GM23248 (cell line): ENCODE measurements at regions not wholly inside any gene's neighbourhood (a gene's known extent, or its start where the extent isn't known, plus 50 kb on each side); places are given as distances from the start of the nearest gene placed in this dataset.

Experiments
- DNase-seq: peaks from one replicate; pipeline ENCODE4 v3.0.0-alpha.2; 2015
- H2AFZ ChIP-seq: fragments of 200-600 bp; sonication (generic); 2 replicates; pipeline ENCODE4 v1.6.1; 2016; ENCODE audit warnings: antibody characterized with exemption
- H3F3A ChIP-seq: fragments of 200-600 bp; sonication (generic); 2 replicates; pipeline ENCODE4 v1.6.1; 2016; ENCODE audit warnings: mild to moderate bottlenecking, antibody characterized with exemption, mixed run types; ENCODE audit not compliant: insufficient read depth
- H3K27ac ChIP-seq: fragments of 200-600 bp; sonication (generic); 2 replicates; pipeline ENCODE4 v1.5.1; 2016; ENCODE audit warnings: mild to moderate bottlenecking
- H3K27me3 ChIP-seq: fragments of 200-600 bp; sonication (generic); replicated peaks from 2 replicates; pipeline ENCODE4 v1.6.1; 2016; ENCODE audit warnings: mild to moderate bottlenecking; ENCODE audit not compliant: insufficient read depth
- H3K36me3 ChIP-seq: fragments of 200-600 bp; sonication (generic); 2 replicates; pipeline ENCODE4 v1.6.1; 2016; ENCODE audit warnings: low read depth, mild to moderate bottlenecking
- H3K4me1 ChIP-seq: fragments of 200-600 bp; sonication (generic); 2 replicates; pipeline ENCODE4 v1.6.1; 2016; ENCODE audit warnings: mild to moderate bottlenecking; ENCODE audit not compliant: insufficient read depth
- H3K4me2 ChIP-seq: fragments of 200-600 bp; sonication (generic); one replicate; pipeline ENCODE4 v1.6.1; 2016; ENCODE audit warnings: mild to moderate bottlenecking; ENCODE audit not compliant: unreplicated experiment
- H3K4me3 ChIP-seq: fragments of 200-600 bp; sonication (generic); 2 replicates; pipeline ENCODE4 v1.5.1; 2016; ENCODE audit warnings: mild to moderate bottlenecking
- H3K79me2 ChIP-seq: fragments of 200-600 bp; sonication (generic); 2 replicates; pipeline ENCODE4 v1.6.1; 2016; ENCODE audit warnings: mild to moderate bottlenecking; ENCODE audit not compliant: insufficient read depth
- H3K9ac ChIP-seq: fragments of 200-600 bp; sonication (generic); 2 replicates; pipeline ENCODE4 v1.6.1; 2016; ENCODE audit warnings: mild to moderate bottlenecking
- H3K9me2 ChIP-seq: fragments of 200-600 bp; sonication (generic); 2 replicates; pipeline ENCODE4 v1.6.1; 2016; ENCODE audit warnings: mixed run types, mild to moderate bottlenecking, moderate library complexity; ENCODE audit not compliant: insufficient read depth
- H3K9me3 ChIP-seq: fragments of 200-600 bp; sonication (generic); one replicate; pipeline ENCODE4 v1.6.1; 2017; ENCODE audit warnings: low read depth
- H4K20me1 ChIP-seq: fragments of 200-600 bp; sonication (generic); 2 replicates; pipeline ENCODE4 v1.6.0; 2016; ENCODE audit not compliant: insufficient read depth
- EZH2 ChIP-seq: fragments of 200-600 bp; sonication (generic); IDR thresholded peaks from 2 replicates; pipeline ENCODE4 v1.6.1; 2018; ENCODE audit warnings: antibody characterized with exemption, mild to moderate bottlenecking; ENCODE audit not compliant: insufficient read depth, poor library complexity, severe bottlenecking
- EZH2phosphoT487 ChIP-seq: fragments of 200-600 bp; sonication (generic); IDR thresholded peaks from 2 replicates; pipeline ENCODE4 v1.6.1; 2018; ENCODE audit warnings: antibody characterized with exemption, moderate library complexity, mild to moderate bottlenecking, low read depth; ENCODE audit not compliant: insufficient read depth
- WGBS, 2 experiments: methylation state at CpG; one replicate each; pipeline ENCODE4 v1.1.6; 2015 to 2017; ENCODE audit warnings: low lambda C conversion rate in 2 of 2, low coverage in 1 of 2; ENCODE audit errors: missing lambda C conversion rate in 2 of 2; 5-methylcytosine and 5-hydroxymethylcytosine counted together
- in situ Hi-C: fragments of 300-500 bp; cut with MboI; formaldehyde crosslinking; loops from 2 replicates; pipeline ENCODE4 v1.15.0; 2020

DNA sequence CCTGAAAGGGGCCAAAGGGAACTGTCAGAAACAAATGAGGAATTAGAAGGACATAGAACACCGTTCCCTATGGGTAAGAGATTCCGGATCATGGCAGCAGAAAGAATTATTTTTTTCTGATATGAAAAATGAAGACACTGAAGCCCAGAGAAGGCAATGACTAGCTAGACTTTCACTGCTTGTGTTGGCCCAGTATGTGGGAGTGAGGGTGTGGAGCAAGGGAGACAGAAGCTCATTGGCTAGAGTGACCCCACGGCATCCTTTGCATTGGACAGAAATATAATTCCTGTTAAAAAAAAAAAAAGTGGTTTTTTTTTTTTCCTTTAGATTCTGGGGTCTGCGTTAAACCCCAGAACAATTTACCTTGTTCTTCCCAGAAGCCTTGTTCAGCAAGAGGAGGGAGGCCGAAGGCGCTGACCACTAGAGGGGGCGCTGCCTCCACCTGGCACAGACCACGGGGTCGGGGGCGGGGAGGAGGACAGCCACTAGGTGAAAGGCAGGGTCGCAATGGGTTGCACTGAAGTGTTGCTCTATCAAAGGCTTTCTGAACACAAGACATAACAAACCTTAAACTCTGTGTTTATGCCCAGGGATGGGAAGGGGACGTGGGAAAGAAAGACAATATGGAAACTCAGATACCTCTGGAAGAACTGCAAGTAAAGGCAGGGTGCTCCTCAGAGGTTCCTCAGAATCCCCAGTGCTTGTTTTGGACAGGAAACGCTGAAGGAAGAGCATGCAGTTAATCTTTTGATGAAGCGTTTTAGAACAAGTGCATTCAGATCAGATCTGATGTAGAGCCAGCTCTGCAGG, 156.8 kb downstream of the KCNA5 start:
- Histone ChIP-seq H3K4me3 (no peak overlapping the region), H3F3A (no peaks in the 10 kb centered on the region), H3K4me2 (no peak overlapping the region), H3K9me3 (no peaks in the 10 kb centered on the region), H3K9ac (no peak overlapping the region), H3K4me1 (no peaks in the 10 kb centered on the region; the same call in 1 of the 2 replicates), H3K27me3 (peaks cover 3% of the 10 kb centered on the region; the same call in 1 of the 2 replicates), H3K27ac (no peak overlapping the region), H4K20me1 (no peaks in the 10 kb centered on the region), H2AFZ (no peak overlapping the region), H3K79me2 (no peaks in the 10 kb centered on the region), H3K9me2 (no peaks in the 10 kb centered on the region), H3K36me3 (no peaks in the 10 kb centered on the region)
- WGBS, 2 experiments: 47 to 57% methylated on average over 14 of the region's 14 CpGs
- TF ChIP-seq EZH2phosphoT487 (no peak), EZH2 (no peak)
- in situ Hi-C loops: no loop called here
- peak; percentile 46 for DNase-seq

DNA sequence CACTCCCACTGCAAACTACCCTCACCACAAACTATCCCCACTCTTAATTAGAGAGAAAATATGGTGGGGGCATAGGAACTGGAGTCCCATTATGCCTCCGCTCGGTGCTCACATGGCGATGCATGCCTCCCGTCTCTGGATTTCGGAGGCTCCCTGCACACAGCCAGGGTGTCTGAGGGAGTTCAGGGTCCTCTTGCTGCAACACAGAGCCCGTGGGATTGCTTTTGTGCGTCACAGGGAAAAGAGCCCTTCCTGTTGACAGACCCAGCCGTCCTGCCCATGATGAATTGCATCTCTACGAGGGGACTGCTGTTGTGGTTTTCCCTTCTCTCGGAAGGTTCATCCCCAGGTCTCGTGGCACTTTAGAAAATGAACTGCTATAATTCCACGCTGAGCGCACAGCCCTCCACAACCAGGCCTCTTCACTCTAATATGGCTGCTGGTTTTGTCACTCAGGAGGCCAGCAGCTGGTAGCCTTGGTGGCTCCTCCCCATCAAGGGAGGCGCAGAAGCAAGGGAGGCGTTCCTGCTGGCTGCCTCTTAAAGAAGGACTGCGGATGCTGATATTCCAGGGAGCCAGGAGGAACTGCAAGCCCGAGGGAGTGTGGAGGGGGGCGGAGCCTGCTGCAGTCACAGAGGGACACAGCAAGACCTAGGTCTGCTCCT, 158.0 kb downstream of the KCNA5 start:
- 77 to 81% methylated on average over 18 of the region's 18 CpGs for WGBS, 2 experiments
- no peak overlapping the region for H3K4me3 ChIP-seq
- in situ Hi-C loops: no loop called here

DNA sequence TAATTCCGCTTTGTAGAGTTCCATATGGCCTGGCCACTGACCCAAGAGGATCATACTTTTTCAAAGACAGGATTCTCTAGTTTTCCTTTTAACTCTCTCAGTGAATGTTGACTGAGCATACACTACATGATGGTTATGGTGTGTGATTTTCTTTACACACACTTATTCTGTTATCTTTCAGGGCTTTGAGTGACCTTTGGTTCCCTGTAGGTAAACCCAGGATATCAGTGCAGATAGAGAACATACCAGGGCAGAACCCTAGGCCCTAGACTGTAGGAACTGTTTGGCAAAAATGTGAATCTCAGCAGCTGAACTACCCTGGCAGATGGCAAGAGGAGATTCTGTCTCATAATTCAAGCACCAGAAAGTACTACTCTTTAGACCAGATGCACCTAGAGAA, 159.6 kb downstream of the KCNA5 start:
- Histone ChIP-seq H3K4me1 (no peaks in the 10 kb centered on the region; the same call in 1 of the 2 replicates), H3K9me2 (no peaks in the 10 kb centered on the region), H3K4me3 (no peak overlapping the region), H3K9ac (no peak overlapping the region), H3K4me2 (no peak overlapping the region), H3K27ac (no peak overlapping the region), H3K36me3 (no peaks in the 10 kb centered on the region), H3K9me3 (no peaks in the 10 kb centered on the region), H3F3A (no peaks in the 10 kb centered on the region), H3K79me2 (no peaks in the 10 kb centered on the region), H4K20me1 (no peaks in the 10 kb centered on the region), H2AFZ (no peak overlapping the region), H3K27me3 (0 out of 2 replicates have a peak, but pooled peaks cover 3% of the 10 kb centered on the region)
- in situ Hi-C loops: no loop called here
- DNase-seq: no peak
- 0% methylated on average over 1 of the region's 1 CpG for WGBS, 2 experiments
- TF ChIP-seq EZH2phosphoT487 (no peak), EZH2 (no peak)

More for the DNA sequence above, 158.0 kb downstream of the KCNA5 start:
- Histone ChIP-seq H3K27ac (no peak overlapping the region), H3K4me1 (no peaks in the 10 kb centered on the region; the same call in 1 of the 2 replicates), H3K36me3 (no peaks in the 10 kb centered on the region), H3K9me3 (no peaks in the 10 kb centered on the region), H3K9me2 (no peaks in the 10 kb centered on the region), H3K9ac (no peak overlapping the region), H3K79me2 (no peaks in the 10 kb centered on the region), H4K20me1 (no peaks in the 10 kb centered on the region), H3F3A (no peaks in the 10 kb centered on the region), H3K4me2 (no peak overlapping the region), H2AFZ (no peak overlapping the region), H3K27me3 (0 out of 2 replicates have a peak, but pooled peaks cover 3% of the 10 kb centered on the region)
- DNase-seq: no peak
- TF ChIP-seq EZH2 (no peak), EZH2phosphoT487 (no peak)

DNA sequence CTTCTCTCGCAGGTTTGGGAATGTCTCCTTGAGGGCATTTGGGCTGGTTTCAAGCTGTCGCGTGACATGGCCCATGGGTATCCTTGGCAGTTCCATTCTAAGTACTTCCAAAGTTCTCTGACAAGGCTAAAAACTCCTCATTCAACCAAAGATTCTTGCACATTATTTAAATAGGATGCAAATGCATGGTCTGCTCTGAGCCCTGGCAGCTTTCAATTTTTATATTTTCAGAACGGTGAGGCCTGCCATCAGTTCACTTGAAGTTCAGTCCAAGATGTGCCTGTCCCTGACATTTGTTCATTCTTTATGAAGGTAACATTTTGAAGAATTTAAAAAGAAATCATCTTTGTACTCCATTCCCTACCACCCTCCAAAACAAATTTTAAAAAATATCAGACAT, 160.0 kb downstream of the KCNA5 start:
- H3K9me3 ChIP-seq: no peaks in the 10 kb centered on the region
- no peak for DNase-seq
- H3K36me3 ChIP-seq: no peaks in the 10 kb centered on the region
- no peak overlapping the region for H3K9ac ChIP-seq
- no peaks in the 10 kb centered on the region for H3K9me2 ChIP-seq
- in situ Hi-C loops: no loop called here
- H4K20me1 ChIP-seq: no peaks in the 10 kb centered on the region
- no peak overlapping the region for H3K4me2 ChIP-seq
- 74 to 77% methylated on average over 4 of the region's 4 CpGs for WGBS, 2 experiments
- no peak overlapping the region for H3K27ac ChIP-seq
- H3F3A ChIP-seq: no peaks in the 10 kb centered on the region
- H2AFZ ChIP-seq: no peak overlapping the region
- H3K79me2 ChIP-seq: no peaks in the 10 kb centered on the region
- no peak overlapping the region for H3K4me3 ChIP-seq
- H3K27me3 ChIP-seq: 0 out of 2 replicates have a peak, but pooled peaks cover under 1% of the 10 kb centered on the region
- H3K4me1 ChIP-seq: no peaks in the 10 kb centered on the region; the same call in 1 of the 2 replicates
- TF ChIP-seq EZH2phosphoT487 (no peak), EZH2 (no peak)
